GM19395 (cell line): ENCODE measurements at regions not wholly inside any gene's neighbourhood (a gene's known extent, or its start where the extent isn't known, plus 50 kb on each side); places are given as distances from the start of the nearest gene placed in this dataset.

Experiments
- ATAC-seq: cut with Tn5 transposase; IDR thresholded peaks from one replicate; pipeline ENCODE4 v1.9.1; 2021; ENCODE audit warnings: mild to moderate bottlenecking, moderate library complexity; ENCODE audit not compliant: unreplicated experiment

GRCh38 chr10:118835682-118836326, 81.0 kb upstream of the CACUL1 start:
- ATAC-seq: no peak

DNA sequence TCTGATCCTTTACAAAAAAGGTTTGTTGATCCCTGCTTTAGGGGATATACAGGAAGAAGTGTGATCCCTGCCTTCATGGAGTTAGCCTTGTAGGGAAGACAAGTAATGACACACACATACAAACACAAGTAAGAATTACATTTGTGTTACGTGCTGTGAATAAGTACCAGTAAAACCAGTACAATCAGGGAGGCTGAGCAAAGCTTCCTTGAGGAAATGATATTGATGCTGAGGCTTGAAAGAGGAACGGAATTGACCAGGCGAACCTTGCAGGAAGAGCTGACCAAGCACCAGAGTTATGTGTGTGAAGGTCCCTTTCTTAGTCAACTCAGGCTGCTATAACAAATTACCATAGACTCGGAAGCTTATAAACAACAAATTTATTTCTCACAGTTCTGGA, 83.6 kb upstream of the CACUL1 start:
- ATAC-seq: no peak

DNA sequence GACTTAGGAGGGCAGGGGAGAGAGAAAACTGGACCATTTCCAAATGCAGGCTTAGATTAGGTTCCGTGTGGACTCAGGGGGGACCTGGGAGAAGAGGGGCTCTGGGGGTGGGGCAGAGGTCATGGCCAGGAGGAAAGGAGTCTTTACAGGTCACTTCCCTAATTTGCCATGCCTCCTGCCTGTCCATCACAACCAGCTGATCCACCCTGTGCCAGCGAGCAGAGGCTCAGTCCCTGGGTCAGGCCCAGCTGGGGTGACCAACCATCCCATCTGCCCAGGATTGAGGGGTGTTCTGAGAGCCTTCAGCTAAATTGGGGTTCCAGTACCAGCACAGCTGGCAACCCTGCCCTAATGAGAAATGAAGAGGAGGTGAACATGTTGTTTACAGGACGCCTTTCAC, 84.6 kb upstream of the CACUL1 start:
- no peak for ATAC-seq

DNA sequence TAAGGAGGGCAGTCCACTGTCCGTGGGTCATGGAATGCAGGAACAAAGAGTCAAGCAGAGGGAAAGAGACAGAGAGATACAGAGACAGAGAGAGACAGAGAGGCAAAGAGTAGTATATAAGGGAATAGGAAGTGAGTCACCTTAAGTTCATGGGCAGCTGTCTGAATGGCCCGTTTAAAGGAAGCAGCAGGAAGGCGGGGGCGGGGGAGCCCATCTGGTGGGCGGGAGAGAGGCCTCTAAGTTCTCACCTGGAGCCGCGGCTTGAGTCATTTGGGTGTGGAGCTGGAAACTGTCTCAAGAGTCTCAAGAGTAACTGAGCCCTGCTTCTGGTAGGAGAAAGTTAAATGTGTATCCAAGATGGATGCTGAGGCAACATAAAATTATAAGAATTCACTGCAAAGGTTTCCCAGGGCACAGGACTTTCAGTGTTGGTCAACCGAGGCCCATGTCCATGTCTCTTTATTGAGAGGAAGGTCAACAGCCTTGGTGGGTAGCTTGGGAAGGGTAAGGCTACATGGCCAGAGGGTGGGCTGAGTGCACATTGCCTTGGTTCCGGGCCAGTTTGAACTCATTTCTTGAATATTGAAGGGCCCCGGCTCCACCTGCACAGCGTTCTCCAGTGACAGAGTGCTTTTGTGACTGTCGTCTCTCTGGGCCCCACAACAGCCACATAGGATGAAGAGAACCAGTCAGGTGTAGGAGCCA, 85.5 kb upstream of the CACUL1 start:
- no peak for ATAC-seq

GRCh38 chr10:118840776-118841468, 86.2 kb upstream of the CACUL1 start:
- ATAC-seq: no peak

DNA sequence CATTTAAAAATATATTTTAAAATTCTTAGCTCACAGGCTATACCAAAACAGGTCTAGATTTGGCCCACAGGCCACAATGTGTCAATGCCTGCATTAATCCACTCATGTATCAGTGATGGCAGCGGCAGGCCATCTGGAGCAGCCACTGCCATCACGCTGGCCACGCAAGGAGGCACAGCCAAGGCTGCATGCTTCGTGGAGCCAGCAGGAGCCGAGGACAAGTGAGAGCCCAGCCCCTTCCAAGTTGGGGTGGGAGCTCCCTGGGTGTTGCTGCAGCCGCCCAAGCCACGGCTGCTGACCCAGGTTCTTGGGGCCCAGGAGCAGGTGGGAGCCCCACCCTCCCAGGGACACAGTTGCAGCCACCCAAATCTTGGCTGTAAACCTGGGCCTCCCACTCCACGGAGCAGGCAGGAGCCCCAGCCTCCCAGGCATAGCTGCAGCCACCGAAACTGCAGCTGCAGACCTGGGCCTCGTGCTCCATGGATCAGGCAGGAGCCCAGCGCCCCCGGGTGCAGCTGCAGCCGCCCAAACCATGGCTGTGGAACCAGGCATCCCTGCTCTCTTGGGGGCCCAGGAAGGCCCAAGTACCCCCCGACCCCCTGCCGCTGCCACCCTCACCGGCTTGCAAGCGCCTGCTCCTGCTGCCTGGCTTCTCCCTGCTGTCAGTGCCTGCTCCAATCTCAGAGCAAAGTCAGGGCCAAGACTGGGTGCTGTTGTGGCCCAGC, 87.3 kb upstream of the CACUL1 start:
- ATAC-seq: no peak

DNA sequence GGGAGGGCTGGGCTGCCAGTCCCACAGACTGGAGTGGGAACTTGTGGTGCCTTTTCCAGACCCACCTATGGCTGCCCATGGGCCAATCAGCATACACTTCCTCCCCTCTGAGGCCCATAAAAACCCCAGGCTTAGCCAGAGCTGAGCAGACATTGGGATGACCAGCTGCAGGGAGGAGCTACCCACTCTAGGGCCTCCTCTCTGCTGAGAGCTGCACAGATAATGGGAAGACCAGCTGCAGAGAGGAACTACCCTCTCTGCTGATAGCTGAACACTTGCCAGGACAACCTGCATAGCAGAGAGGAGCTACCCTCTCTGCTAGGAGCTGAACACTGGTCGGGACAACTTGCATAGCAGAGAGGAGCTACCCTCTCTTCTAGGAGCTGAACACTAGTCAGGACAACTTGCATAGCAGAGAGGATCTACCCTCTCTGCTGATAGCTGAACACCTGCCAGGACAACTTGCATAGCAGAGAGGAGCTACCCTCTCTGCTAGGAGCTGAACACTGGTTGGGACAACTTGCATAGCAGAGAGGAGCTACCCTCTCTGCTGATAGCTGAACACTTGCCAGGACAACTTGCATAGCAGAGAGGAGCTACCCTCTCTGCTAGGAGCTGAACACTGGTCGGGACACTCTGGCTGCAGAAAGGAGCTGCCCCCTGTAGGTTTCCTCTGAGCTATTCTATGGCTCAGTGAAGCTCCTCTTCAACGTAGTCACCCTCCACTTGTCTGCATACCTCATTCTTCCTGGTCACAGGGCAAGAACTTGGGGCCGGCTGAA, 88.3 kb upstream of the CACUL1 start:
- ATAC-seq: no peak

DNA sequence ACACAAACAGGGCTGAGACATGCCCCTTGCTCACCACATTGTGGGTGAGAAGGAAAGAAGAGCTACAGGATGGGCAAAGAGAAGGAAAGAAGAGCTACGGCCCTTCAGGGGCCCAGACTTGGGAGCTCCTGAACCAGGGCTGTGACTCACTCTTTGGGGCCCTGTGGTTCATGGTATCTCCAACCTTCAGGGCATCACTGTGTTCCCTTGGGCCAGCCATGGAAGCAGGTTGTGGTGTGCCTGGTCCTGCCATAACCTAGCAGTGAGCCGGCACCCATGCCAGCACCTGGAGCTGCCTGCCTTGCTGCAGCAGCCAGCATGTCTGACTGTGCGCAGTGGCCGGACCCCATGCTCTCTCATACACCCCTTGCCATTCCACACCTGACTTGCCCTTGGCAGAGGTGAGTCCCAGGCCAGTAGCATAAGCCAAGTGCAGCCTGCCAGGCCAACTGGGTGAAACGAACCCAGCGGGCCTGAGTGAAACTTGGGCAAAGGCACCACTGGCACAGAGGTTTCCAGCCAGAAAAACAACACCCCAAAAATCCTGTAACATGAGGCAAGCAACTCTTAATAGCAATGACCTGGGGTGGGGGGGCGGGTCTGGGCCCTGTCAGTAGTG, 89.0 kb upstream of the CACUL1 start:
- no peak for ATAC-seq

- ATAC-seq: no peak
Measured at GRCh38 chr10:118844731-118845521, 90.2 kb upstream of the CACUL1 start.

GRCh38 chr10:118845776-118846175, 91.0 kb upstream of the CACUL1 start:
- no peak for ATAC-seq

- no peak for ATAC-seq
Measured at GRCh38 chr10:118850418-118851061, 95.8 kb upstream of the CACUL1 start.

DNA sequence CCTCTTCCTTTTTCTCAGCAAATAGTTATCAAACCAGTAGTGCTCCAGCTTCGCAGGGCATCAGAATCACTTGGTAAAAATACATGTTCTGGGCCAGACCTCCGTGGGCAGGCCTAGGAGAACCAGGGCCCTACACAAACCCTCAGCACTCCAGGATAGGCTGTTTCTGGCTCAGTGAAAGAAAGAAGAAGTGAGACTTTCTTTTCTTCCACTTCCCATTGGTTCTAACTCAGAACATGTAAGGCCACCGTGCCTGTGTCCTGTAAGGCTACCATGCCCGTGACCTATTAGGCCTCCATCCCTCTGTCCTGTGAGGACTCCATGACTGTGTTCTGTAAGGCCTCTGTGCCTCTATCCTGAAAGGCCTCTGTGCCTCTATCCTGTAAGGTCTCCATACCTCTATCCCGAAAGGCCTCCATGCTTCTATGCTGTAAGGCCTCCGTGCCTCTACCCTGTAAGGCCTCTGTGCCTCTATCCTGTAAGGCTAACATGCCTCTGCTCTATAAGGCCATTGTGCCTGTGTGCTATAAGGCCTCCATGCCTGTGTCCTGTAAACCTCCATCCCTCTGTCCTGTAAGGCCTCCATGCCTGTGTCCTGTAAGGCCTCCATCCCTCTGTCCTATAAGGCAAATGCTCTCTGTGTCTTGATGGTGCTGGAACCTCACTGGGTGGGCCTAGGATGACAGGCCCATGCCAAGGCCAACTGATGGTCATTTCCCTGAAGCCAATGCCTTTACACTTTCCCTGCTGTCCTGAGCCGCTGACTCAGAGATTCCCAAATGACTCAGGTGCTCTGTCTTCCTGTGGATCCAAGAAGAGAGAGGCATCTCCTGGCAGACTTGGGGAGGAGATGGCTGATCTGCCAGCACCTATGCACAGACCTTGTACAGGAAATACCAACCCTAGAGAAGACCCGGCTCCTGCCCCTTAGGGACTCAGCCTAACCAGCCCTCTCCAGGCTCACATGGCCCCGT, 96.6 kb upstream of the CACUL1 start:
- peak; percentile 93 for ATAC-seq

- ATAC-seq: no peak
Measured at GRCh38 chr10:118853916-118854315, 99.1 kb upstream of the CACUL1 start.

GRCh38 chr10:118856106-118856505, 101.3 kb upstream of the CACUL1 start:
- ATAC-seq: no peak

- ATAC-seq: no peak
Measured at GRCh38 chr10:118865998-118866693, 111.4 kb upstream of the CACUL1 start.

GRCh38 chr10:118867768-118868167, 113.0 kb upstream of the CACUL1 start:
- ATAC-seq: no peak

- ATAC-seq: no peak
Measured at GRCh38 chr10:118868589-118868988, 113.8 kb upstream of the CACUL1 start.
